Activated CD4-positive, alpha-beta T cell treated with anti-CD3 and anti-CD28 coated beads, Interleukin-2, amount 50 U/mL, for 1 hour (primary cell): ENCODE measurements at regions not wholly inside any gene's neighbourhood (a gene's known extent, or its start where the extent isn't known, plus 50 kb on each side); places are given as distances from the start of the nearest gene placed in this dataset.
"Not testable (repeated sequence)": the region's sequence is repeated elsewhere in the genome, so short reads cannot be mapped to it uniquely, and the experiment has no call there.

Experiments
- DNase-seq: peaks from one replicate; pipeline ENCODE4 v3.0.0-alpha.2; 2020

DNA sequence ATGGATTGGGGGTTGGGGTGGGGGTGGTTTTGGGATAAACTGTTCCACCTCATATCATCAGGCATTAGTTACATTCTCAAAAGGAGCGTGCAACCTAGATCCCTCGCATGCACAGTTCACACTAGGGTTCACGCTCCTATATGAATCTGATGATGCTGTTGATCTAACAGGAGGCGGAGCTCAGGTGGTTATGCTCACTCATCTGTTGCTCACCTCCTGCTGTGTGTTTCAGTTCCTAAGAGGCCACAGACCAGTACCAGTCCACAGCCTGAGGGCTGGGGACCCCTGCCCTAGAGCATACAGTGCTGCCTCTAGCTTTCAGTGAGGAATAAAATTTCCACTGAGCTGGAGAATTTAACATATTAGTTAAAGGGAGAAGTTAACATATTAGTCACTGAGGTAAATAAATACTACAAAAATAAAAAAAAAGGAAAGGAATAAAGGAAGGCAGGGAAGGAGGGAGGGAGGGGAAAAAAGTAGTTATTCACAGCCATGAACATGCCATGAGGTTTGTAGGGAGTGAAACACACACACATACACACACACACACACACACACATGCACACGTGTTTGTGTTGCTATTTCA, 612.7 kb upstream of the TBX3 start:
- no peak for DNase-seq

DNA sequence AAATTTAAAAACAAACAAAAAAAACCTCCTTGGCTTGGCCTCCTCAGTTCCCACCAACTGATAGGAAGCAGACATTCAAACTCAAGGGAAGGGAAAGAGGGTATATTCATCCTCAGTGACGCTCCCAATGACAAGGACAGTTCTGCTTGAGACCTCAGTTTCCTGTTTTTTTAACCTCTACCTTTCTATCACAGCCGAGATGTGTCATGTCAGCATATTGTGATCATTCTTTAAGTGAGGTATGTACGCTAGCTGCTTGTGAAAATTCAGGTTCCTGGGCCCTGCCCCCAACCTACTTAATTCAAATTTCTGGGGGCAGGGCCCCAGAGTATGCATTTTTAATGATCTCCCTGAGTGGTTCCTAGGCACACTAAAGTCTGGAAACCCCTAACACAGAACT, 611.9 kb upstream of the TBX3 start:
- DNase-seq: no peak

DNA sequence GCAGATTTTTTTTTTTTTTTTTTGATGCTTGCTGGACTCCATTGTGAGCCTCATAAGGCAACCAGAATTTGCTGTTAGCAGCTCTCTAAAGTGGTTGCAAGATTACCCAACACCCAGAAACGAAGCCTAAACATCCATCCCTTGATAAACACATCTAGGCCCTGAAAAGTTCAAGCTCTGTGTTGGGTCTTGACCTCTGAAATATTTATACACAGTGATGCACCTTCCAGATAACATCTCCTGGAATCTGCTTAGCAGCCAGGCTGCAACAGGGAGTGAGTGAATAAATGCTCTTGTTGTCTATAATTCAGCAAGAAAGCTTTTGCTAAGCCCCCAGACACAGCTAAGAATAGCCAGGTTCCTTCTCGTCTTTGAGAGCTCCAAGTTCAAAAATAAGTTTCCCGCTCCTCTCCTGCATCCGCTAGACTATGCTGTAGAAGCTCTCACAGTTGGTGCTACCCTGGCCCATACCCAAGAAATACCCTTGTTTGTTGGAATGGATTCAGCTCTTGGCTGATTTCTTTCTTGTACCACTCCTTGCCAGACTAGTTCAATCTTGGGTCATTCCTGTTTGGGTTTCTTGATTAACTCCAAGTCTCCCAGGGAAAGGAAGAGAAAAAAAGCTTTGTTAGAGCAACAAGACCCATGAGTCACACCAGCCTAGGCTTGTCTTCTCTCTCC, 610.6 kb upstream of the TBX3 start:
- DNase-seq: no peak

DNA sequence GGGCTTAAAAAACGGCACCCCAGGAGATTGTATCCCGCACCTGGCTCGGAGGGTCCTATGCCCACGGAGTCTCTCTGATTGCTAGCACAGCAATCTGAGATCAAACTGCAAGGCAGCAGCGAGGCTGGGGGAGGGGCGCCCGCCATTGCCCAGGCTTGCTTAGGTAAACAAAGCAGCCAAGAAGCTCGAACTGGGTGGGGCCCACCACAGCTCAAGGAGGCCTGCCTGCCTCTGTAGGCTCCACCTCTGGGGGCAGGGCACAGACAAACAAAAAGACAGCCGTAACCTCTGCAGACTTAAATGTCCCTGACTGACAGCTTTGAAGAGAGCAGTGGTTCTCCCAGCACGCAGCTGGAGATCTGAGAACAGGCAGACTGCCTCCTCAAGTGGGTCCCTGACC, 601.5 kb upstream of the TBX3 start:
- DNase-seq: not testable (repeated sequence)

DNA sequence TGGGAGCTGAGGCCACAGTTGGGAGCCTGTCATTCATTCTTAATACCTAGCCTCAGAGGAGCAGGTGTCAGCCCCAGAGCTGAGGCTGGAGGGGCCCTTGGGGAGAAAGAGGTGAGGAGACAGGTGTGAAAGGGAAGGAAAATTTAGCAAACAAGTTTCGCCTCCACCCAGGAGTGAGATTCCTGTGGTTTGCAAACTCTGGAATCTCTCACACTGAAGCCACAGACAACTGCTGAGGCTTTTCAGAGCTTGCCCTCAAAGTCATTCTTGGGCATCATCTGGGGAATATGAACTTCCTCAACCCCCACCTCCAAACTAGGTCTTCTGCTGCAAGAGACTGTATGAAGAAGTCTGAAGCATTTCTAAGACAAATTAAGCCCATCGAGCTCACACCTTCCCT, 589.5 kb upstream of the TBX3 start:
- DNase-seq: no peak

DNA sequence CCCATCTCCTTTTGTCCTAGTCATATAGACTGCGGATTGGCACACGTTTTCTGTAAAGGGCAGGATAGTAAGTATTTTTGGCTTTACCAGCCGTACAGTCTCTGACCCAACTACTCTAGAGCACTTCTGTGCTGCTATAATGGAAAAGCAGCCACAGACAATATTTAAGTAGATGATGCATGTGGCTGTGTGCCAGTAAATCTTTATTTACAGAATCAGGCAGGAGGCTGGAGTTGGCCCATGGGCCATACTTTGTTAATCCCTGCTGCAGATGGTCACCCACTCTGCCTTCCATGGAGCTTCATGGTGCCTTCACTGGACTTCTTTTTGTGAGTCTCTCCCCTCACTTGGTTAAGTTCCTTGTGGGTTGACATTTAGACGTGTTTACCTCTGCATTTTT, 584.5 kb upstream of the TBX3 start:
- DNase-seq: no peak

DNA sequence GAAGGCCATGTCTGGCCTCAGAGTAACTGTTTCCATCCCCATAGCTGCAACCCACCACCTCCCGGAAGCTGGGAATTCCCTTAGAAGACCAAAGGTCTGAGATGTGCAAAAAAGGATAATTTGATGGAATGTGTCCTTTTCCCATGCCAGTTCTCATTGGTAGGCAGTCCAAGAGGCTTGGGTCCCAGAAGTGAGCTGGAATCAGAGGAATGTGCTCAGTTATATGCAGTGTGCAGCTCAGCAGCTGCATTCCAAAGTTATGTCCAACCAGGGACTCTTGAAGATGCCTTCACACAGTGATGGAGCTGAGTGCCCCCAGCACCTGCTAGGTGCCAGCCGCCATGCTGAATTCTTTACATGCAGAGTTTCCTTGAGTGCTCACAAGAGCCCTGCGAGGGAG, 583.9 kb upstream of the TBX3 start:
- no peak for DNase-seq

DNA sequence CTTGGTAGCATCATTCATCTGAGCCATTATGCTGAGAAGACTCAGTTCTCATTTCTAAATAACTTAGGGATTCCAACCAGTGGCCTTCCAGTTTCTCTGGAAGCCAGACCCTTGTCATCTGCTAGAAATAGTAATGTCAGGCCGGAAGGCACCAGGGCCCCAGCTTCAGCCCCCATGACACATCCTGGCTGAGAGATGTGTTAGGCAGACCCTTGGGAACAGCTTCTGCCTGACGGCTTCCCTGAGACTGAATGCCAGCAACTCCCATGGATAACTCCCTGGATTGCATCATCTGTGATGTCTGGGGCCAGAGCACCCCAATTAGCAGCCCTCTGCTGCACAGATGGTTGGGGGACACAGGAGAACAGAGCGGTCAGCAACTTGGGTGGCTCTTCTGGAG, 583.5 kb upstream of the TBX3 start:
- DNase-seq: no peak

DNA sequence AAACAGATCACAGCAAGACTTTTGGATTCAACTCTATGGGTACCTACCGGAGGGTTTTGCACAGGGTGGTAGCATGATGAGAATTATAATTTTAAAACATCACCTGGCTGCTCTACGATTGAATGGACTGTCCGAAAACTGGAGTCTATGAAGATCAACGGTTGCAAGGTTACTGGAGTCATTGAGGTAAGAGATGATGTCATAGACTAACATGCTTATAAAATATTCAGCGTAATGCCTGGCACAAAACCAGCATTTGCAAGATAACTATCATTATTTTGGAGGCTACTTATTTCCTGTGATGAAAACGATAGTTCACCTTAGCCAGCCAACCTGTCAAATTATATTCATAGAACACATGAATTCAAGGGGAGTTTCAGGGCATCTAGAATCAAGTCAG, 580.6 kb upstream of the TBX3 start:
- no peak for DNase-seq

DNA sequence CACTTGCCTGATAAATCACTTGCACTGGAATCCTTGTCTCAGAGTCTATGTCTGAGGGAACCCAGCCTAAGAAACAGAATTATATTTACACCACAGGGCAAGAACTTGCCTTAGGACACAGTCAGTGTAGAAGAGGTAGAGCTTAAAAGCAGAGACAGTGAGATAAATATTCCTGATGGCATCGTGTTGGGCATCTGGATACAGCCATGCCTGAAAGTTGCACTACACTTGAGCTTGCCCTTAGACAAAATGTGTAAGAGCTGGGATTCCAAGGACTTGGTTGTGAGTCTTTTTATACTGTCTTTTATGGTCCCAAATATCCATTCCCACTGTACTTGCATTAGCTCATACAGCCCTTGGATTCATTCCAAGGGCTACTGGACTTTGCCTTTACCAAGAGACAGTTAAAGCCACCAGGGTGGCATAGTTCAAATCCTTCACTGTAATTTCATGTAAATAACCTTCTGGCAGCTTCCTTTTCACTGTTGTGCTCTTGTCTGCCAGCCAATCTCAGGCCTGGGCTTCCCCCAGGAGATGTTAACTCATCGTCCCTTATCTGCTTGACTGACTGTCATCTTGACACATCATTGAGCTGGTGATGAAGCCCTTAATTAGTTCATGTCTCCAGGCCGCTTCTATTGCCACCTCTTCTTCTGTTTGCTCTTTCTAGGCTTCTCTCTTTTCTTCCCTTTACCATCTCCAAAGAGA, 577.9 kb upstream of the TBX3 start:
- no peak for DNase-seq

DNA sequence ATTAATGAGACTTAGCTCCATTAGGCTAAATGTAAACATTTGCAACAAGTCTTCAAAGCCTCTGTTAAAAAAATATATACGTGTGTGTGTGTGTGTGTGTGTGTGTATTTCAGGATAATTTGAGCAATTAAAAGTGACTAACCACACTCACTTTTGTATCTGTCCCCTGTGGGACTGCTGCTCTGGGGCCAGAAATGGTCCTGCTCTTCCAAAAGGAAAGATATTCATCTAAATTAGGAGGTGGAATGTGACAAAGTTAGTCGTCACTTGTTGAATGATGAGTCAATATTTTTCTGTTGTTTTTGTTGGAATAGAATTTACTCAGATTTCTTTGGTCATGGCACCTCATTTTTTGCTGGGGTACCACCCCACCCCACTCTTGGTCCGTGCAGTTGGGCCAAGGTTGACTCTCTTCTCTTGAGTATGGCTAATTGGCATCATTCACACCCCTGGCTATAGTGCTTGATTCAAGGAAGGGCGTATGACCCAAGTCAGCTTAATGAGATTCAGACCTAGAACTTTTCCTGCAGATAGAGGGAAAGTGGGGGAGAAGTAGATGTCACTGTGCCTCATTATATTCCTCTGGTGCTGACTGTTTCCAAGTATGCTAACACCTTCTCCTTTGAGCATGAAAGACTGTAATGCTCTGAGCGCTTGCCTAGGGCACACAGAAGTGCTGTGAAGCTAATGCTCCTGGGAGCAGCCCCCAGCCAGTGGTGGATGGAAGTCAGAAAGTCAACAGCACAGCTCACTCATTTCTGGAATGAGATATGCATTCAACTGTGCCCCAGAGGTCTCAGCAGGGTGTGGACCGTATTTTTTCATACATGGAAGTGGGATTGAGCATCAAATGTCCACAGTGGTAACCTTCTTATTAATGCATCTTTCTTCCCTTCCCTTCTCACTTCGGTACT, 577.0 kb upstream of the TBX3 start:
- no peak for DNase-seq

DNA sequence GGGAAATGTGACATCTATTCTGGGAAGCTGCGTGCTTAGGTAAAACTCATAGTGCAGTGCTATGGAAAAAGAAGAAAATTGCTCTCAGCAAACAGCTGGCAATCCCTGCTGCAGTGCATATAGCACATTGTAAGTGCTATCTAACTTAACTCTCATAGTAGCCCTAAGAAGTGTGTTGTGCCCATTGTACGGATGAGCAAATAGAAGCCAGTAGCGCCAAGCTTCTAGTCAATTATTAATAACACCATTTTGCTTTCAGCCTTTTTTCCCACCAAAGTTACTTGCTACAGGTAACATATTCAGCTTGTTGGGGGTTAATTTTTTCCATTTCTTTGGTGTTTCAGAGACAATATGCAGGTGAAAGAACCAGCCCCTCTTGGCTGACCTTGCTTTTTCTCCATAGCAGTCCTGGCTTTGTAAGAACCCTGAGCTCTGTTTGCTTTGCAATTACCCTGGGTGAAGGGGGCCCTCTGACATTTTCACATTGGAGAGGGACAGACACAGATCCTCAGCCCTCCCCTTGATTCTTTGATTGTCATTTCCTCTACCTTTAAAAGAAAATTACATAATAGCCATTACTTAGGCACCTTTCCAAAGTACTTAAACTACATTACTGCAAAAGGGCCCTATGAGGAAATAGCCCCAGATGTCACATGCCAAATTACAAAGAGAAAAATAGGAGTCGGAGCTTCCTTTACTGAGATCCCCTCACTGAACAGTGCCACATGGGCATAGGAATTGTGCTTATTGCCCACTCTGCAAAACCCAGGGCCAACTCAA, 576.2 kb upstream of the TBX3 start:
- DNase-seq: no peak

DNA sequence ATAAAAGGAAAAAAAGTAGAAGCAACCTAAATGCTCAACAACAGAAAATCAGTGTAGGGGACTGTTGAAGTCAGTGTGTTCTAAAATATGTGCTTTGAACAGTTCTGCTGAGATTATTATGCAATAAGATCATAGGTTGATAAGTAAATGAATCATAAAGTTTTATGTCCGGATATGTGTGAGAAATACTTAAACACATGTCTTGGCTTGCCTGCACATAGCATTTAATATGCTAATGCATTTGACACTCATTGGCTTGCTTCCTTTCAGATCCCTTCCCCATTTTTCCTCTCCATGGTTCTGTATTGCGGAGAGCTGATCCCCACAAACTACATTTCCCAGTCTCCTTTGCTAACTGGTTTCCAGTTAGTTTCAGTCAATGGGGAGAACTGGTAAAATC, 573.8 kb upstream of the TBX3 start:
- no peak for DNase-seq

DNA sequence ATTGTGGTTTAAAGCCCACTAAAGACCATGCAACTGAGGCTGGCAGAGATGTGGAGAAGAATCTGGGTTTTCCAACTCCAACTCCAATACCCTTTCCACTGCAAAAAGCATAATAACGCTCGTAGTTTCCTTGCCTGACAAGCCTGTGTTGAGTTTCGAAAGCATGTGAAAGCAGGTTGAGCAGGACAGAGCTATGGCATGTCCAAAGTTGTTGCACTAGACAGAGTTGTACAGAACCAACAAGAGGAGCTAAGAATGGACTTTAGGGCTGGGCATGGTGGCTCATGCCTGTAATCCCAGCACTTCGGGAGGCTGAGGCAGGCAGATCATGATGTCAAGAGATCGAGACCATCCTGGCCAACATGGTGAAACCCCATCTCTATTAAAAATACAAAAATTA, 572.0 kb upstream of the TBX3 start:
- no peak for DNase-seq

DNA sequence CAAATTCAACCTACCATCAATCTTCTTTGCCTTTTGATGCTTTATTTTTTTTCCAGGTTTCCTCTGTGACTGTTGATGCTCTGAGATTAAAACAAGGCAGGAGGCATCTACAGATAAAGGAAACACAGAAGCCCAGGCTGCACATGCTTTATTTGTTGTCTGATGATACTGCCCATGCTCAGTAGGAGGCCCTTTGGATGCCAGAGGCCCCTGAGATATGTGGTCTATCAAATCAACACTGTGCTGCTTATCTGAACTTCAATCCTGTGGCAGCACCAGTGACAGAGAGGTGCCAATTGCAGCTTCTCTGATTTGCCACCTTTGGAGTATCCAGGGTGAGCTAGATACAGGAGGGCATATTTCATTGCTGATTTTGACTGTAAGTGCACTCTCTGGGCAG, 571.3 kb upstream of the TBX3 start:
- no peak for DNase-seq

DNA sequence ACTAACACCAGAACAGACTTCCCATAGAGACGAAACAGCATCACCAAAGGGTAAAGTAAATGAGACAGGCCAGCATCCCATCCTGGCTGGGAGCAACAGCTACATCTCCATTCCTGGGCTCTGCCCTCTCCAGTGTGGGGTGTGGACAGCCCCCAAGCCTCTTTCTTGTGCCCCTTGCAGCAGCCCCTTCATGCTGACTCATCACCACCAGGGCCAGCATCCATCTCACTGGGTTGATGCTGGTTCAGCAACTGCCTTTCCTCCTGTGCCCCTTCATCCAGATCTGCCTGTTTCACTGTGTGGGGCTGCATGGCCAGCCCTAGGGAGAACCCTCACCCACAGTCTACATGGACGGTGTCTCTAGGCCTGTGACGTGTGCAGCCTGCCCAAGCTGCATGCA, 569.1 kb upstream of the TBX3 start:
- DNase-seq: no peak

DNA sequence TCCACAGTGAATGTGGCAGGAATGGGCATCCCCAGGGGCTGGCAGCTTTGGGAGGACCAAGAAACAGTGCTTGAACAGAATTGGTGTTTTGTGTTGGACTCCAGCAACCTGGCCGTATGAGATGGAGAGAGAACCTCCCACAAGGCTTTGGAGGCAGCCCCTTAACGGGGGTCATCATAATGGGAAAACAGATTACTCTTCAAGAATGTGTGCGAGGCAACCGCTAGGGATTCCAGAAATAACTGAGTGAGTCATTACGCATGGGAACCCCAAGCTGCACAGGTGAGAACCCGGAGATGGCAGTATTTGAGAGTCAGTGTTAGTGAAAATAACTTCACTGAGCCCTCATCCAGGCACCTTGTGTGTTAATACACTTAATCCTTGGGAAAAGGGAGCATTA, 567.8 kb upstream of the TBX3 start:
- DNase-seq: no peak

DNA sequence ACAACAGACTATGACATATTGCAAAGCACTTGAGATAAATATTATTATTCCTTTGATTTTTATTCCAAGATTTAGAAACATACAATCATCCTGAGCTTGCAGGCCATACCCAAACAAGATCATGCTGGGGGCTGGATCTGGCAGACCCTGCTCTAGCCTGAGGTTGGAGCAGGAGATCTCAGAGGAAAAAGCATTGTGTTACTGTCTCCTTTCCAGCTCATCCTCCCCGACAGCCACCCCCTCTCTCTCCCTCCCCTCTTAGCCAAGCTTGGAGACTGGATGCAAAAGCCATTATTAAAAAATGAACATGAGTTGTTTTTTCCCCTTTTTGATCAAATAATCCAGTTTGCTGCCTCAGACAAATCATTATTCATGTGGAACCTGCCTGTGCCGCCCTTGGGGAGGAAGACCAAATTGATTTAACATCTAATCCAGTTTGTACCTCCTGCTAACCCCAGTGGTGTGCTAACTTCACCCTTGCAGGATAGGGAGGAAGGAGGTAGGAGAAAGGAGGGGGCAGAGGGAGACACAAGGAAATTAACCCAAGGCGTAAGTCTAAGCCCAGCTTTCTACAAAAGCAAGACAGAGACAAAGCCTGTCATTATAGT, 565.8 kb upstream of the TBX3 start:
- DNase-seq: no peak

DNA sequence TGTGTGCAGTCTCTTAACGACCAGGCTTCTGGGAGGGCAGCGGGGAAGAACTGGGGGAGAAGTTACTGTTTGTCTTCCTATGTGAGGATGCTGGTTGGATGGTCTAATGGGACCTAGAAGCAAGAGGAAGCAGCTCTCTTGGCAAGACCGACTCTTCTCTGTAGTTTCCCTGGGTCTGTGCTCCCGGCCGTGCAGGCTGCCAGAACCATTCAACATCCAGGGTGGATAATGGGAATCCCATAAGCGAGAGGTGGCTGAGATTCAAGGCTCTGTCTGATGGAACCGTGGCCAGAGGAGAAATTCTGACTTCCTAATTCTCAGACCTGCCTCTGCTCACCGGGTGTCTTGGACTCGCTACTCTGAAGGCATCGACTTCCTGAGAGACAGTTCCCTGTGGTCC, 561.0 kb upstream of the TBX3 start:
- no peak for DNase-seq

DNA sequence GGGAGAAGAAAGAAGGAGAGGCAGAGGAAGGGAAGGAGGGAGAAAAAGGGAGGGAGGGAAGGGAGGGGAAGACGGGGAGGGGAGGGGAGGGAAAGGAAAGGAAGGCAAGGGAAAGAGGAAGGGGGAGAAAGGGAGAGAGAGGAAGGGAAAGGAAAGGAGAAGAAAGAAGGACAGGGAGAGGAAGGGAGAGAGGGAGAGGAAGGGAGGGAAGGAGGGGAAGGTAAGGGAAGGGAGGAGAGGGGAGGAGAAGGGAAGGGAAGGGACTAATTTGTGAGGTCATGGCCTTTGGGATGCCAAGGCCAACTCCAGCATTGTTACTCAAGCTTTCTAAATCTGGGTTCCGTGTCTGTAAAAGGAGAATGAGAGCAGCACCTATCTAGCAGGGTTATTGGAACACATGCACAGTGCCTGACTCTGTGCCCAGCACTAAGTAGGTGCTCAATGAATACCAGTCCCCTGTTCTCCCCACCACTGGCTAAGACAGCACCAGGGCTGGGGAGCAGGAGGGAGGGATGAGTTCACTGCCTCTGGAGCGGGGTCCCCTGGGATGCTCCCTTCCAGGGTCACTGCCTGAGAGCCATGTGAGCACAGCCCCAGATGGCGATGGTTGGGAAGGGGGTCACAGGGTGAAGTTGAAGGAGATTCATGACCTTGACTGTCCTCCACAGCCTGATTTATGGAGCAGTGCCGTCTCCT, 560.1 kb upstream of the TBX3 start:
- no peak for DNase-seq

DNA sequence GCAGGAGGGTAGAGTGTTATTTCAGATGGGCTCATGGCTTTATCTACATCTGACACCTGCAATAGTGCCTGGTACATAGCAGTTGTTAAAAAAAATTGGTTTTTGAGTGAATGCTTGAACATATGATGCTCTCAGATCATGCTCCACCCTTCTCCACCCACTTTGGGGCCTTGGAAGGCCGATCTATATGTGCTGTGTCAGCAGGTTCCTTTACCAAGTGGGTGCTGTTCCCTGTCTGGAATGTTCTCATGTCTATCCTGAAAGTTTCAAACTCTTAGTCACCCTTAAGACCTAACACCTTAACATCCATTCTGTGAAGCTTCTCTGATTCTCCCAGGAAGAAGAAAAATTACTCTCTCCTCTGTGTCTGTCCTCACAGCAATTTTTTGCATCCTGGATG, 556.3 kb upstream of the TBX3 start:
- DNase-seq: no peak

DNA sequence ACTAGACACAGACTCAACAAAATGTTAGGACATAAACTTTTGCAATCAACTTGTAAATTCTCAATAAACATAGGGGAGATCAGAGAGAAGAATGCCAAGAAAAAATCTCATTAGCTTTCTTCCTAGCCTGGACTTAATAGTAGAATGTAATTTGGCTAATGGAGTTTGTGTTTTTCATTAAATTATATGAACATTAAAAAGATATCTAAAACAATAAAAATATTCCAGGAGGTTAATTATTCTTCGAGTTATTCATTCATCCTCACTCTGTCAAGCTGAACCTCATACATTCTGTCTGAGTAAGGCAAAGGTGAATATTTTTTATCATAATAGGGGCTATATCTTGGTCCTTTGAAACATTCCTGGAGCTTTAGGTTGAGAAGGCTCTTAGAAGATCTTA, 551.9 kb upstream of the TBX3 start:
- no peak for DNase-seq
